ENCODE measurements at regions not wholly inside any gene's neighbourhood (a gene's known extent, or its start where the extent isn't known, plus 50 kb on each side); places are given as distances from the start of the nearest gene placed in this dataset.

- Histone ChIP-seq H3F3A (ENCODE audit: low read depth) (no peaks in the 10 kb centered on the region), H4K20me1 (ENCODE audit: insufficient read depth, low read length, poor library complexity, severe bottlenecking) (no peaks in the 10 kb centered on the region), H3K27me3 (ENCODE audit: insufficient read depth, low read length, poor library complexity, severe bottlenecking) (no peaks in the 10 kb centered on the region), H3K79me2 (ENCODE audit: insufficient read depth, low read length) (no peaks in the 10 kb centered on the region), H3K36me3 (ENCODE audit: insufficient read depth, low read length) (no peaks in the 10 kb centered on the region), H3K9me3 (ENCODE audit: insufficient read depth, low read depth, low read length) (no peaks in the 10 kb centered on the region), H2AFZ (ENCODE audit: low read length) (no peak overlapping the region), H3K4me1 (ENCODE audit: insufficient read depth, low read length, poor library complexity, severe bottlenecking) (no peaks in the 10 kb centered on the region), H3K9me2 (replicated peaks; ENCODE audit: low read depth, low read length) (no peaks in the 10 kb centered on the region), H3K4me2 (ENCODE audit: low read depth, low read length, poor library complexity, severe bottlenecking) (no peak overlapping the region), H3K9ac (ENCODE audit: low read depth, low read length, poor library complexity, severe bottlenecking) (no peak overlapping the region), H3K4me3 (ENCODE audit: low read length, poor library complexity, severe bottlenecking) (no peak overlapping the region)
- no peak for TF ChIP-seq CTCF (conservative IDR thresholded peaks at IDR 0.05; ENCODE audit: low read length)
- TF ChIP-seq EZH2phosphoT487 (IDR thresholded peaks at IDR 0.05; ENCODE audit: borderline replicate concordance): no peak
Measured at GRCh38 chr6:166025149-166025898, 142.3 kb downstream of the TBXT start.

GRCh38 chr6:166024252-166024651 is 143.4 kb downstream of the TBXT start:
- H4K20me1 ChIP-seq (ENCODE audit: insufficient read depth, low read length, poor library complexity, severe bottlenecking): no peaks in the 10 kb centered on the region
- H3K27me3 ChIP-seq (ENCODE audit: insufficient read depth, low read length, poor library complexity, severe bottlenecking): no peaks in the 10 kb centered on the region
- H3K4me2 ChIP-seq (ENCODE audit: low read depth, low read length, poor library complexity, severe bottlenecking): no peak overlapping the region
- H3K4me1 ChIP-seq (ENCODE audit: insufficient read depth, low read length, poor library complexity, severe bottlenecking): no peaks in the 10 kb centered on the region
- no peaks in the 10 kb centered on the region for H3K9me3 ChIP-seq (ENCODE audit: insufficient read depth, low read depth, low read length)
- H3K36me3 ChIP-seq (ENCODE audit: insufficient read depth, low read length): no peaks in the 10 kb centered on the region
- no peak overlapping the region for H2AFZ ChIP-seq (ENCODE audit: low read length)
- no peak overlapping the region for H3K4me3 ChIP-seq (ENCODE audit: low read length, poor library complexity, severe bottlenecking)
- TF ChIP-seq EZH2phosphoT487 (IDR thresholded peaks at IDR 0.05; ENCODE audit: borderline replicate concordance) (no peak), CTCF (conservative IDR thresholded peaks at IDR 0.05; ENCODE audit: low read length) (no peak)
- H3K79me2 ChIP-seq (ENCODE audit: insufficient read depth, low read length): no peaks in the 10 kb centered on the region
- no peaks in the 10 kb centered on the region for H3F3A ChIP-seq (ENCODE audit: low read depth)
- no peaks in the 10 kb centered on the region for H3K9me2 ChIP-seq (replicated peaks; ENCODE audit: low read depth, low read length)
- H3K9ac ChIP-seq (ENCODE audit: low read depth, low read length, poor library complexity, severe bottlenecking): no peak overlapping the region

- Histone ChIP-seq H3F3A (ENCODE audit: low read depth) (no peaks in the 10 kb centered on the region), H3K4me1 (ENCODE audit: insufficient read depth, low read length, poor library complexity, severe bottlenecking) (no peaks in the 10 kb centered on the region), H3K9me3 (ENCODE audit: insufficient read depth, low read depth, low read length) (no peaks in the 10 kb centered on the region; the same call in 1 of the 2 replicates), H4K20me1 (ENCODE audit: insufficient read depth, low read length, poor library complexity, severe bottlenecking) (no peaks in the 10 kb centered on the region), H3K4me3 (ENCODE audit: low read length, poor library complexity, severe bottlenecking) (no peak overlapping the region), H3K36me3 (ENCODE audit: insufficient read depth, low read length) (no peaks in the 10 kb centered on the region), H3K4me2 (ENCODE audit: low read depth, low read length, poor library complexity, severe bottlenecking) (no peak overlapping the region), H3K9ac (ENCODE audit: low read depth, low read length, poor library complexity, severe bottlenecking) (no peak overlapping the region), H3K27me3 (ENCODE audit: insufficient read depth, low read length, poor library complexity, severe bottlenecking) (no peaks in the 10 kb centered on the region), H2AFZ (ENCODE audit: low read length) (no peak overlapping the region), H3K9me2 (replicated peaks; ENCODE audit: low read depth, low read length) (no peaks in the 10 kb centered on the region), H3K79me2 (ENCODE audit: insufficient read depth, low read length) (no peaks in the 10 kb centered on the region)
- TF ChIP-seq EZH2phosphoT487 (IDR thresholded peaks at IDR 0.05; ENCODE audit: borderline replicate concordance) (no peak), CTCF (conservative IDR thresholded peaks at IDR 0.05; ENCODE audit: low read length) (no peak)
Measured at GRCh38 chr6:166023273-166023989, 144.2 kb downstream of the TBXT start.
